H1 (cell line): ENCODE measurements at regions not wholly inside any gene's neighbourhood (a gene's known extent, or its start where the extent isn't known, plus 50 kb on each side); places are given as distances from the start of the nearest gene placed in this dataset.

ENCODE experiments used
- EZH2 ChIP-seq: fragments of 200-600 bp; sonication (generic); IDR thresholded peaks from 2 replicates; pipeline ENCODE4 v1.7.1; 2012; ENCODE audit warnings: low read depth, mild to moderate bottlenecking, moderate library complexity, low read length, inconsistent platforms; ENCODE audit not compliant: severe bottlenecking
- TEAD4 ChIP-seq: IDR thresholded peaks from 2 replicates; pipeline ENCODE4 v1.6.1; 2012; ENCODE audit warnings: low read depth, low read length, inconsistent platforms, mixed read lengths
- TF ChIP-seq, protein P1 (sequence below): fragments of 300-600 bp; sonication (generic); IDR thresholded peaks from 2 replicates; pipeline ENCODE4 v1.7.1; 2012; ENCODE audit warnings: low read length, moderate library complexity, mild to moderate bottlenecking, inconsistent platforms; ENCODE audit not compliant: insufficient replicate concordance

DNA sequence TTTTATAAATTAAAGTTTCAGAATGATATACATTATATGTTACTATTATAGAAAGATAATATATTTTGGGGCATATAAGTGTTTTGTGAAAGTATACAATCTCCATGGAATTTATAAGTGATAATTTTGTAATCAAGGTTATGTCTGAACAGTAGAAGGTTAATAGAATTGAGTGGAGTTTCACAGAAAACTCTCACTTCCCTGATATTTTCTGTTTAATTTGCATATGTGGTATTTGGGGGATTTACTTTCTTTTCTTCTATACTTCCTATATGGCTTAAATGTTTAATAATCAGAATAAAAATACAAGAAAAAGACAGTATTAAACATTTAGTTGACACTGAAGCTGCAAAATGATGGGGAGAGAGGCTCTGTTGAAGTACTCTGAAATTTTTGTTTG lies 848.5 kb downstream of the DACH1 start (continued):
- TF ChIP-seq, protein P1, sequence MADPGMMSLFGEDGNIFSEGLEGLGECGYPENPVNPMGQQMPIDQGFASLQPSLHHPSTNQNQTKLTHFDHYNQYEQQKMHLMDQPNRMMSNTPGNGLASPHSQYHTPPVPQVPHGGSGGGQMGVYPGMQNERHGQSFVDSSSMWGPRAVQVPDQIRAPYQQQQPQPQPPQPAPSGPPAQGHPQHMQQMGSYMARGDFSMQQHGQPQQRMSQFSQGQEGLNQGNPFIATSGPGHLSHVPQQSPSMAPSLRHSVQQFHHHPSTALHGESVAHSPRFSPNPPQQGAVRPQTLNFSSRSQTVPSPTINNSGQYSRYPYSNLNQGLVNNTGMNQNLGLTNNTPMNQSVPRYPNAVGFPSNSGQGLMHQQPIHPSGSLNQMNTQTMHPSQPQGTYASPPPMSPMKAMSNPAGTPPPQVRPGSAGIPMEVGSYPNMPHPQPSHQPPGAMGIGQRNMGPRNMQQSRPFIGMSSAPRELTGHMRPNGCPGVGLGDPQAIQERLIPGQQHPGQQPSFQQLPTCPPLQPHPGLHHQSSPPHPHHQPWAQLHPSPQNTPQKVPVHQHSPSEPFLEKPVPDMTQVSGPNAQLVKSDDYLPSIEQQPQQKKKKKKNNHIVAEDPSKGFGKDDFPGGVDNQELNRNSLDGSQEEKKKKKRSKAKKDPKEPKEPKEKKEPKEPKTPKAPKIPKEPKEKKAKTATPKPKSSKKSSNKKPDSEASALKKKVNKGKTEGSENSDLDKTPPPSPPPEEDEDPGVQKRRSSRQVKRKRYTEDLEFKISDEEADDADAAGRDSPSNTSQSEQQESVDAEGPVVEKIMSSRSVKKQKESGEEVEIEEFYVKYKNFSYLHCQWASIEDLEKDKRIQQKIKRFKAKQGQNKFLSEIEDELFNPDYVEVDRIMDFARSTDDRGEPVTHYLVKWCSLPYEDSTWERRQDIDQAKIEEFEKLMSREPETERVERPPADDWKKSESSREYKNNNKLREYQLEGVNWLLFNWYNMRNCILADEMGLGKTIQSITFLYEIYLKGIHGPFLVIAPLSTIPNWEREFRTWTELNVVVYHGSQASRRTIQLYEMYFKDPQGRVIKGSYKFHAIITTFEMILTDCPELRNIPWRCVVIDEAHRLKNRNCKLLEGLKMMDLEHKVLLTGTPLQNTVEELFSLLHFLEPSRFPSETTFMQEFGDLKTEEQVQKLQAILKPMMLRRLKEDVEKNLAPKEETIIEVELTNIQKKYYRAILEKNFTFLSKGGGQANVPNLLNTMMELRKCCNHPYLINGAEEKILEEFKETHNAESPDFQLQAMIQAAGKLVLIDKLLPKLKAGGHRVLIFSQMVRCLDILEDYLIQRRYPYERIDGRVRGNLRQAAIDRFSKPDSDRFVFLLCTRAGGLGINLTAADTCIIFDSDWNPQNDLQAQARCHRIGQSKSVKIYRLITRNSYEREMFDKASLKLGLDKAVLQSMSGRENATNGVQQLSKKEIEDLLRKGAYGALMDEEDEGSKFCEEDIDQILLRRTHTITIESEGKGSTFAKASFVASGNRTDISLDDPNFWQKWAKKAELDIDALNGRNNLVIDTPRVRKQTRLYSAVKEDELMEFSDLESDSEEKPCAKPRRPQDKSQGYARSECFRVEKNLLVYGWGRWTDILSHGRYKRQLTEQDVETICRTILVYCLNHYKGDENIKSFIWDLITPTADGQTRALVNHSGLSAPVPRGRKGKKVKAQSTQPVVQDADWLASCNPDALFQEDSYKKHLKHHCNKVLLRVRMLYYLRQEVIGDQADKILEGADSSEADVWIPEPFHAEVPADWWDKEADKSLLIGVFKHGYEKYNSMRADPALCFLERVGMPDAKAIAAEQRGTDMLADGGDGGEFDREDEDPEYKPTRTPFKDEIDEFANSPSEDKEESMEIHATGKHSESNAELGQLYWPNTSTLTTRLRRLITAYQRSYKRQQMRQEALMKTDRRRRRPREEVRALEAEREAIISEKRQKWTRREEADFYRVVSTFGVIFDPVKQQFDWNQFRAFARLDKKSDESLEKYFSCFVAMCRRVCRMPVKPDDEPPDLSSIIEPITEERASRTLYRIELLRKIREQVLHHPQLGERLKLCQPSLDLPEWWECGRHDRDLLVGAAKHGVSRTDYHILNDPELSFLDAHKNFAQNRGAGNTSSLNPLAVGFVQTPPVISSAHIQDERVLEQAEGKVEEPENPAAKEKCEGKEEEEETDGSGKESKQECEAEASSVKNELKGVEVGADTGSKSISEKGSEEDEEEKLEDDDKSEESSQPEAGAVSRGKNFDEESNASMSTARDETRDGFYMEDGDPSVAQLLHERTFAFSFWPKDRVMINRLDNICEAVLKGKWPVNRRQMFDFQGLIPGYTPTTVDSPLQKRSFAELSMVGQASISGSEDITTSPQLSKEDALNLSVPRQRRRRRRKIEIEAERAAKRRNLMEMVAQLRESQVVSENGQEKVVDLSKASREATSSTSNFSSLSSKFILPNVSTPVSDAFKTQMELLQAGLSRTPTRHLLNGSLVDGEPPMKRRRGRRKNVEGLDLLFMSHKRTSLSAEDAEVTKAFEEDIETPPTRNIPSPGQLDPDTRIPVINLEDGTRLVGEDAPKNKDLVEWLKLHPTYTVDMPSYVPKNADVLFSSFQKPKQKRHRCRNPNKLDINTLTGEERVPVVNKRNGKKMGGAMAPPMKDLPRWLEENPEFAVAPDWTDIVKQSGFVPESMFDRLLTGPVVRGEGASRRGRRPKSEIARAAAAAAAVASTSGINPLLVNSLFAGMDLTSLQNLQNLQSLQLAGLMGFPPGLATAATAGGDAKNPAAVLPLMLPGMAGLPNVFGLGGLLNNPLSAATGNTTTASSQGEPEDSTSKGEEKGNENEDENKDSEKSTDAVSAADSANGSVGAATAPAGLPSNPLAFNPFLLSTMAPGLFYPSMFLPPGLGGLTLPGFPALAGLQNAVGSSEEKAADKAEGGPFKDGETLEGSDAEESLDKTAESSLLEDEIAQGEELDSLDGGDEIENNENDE = no peak
- TF ChIP-seq EZH2 = no peak
- TF ChIP-seq TEAD4 = no peak
